ENCODE measurements at regions not wholly inside any gene's neighbourhood (a gene's known extent, or its start where the extent isn't known, plus 50 kb on each side); places are given as distances from the start of the nearest gene placed in this dataset.

GRCh38 chr1:8162168-8162567, 136.1 kb upstream of the ERRFI1 start:
- Histone ChIP-seq H3K36me3 (no peaks in the 10 kb centered on the region), H3K4me1 (no peaks in the 10 kb centered on the region), H3K4me3 (no peak overlapping the region), H3K9me3 (no peaks in the 10 kb centered on the region), H3K27ac (no peak overlapping the region), H3K27me3 (no peaks in the 10 kb centered on the region)
- TF ChIP-seq CTCF (IDR thresholded peaks at IDR 0.05) (no peak), EP300 (IDR thresholded peaks at IDR 0.05) (no peak), POLR2A (IDR thresholded peaks at IDR 0.05) (no peak)
- DNase-seq (ENCODE audit: low spot score in 2 of 2), result no peak
- WGBS, 2 donors, result 88% methylated on average over 7 of the region's 7 CpGs

DNA sequence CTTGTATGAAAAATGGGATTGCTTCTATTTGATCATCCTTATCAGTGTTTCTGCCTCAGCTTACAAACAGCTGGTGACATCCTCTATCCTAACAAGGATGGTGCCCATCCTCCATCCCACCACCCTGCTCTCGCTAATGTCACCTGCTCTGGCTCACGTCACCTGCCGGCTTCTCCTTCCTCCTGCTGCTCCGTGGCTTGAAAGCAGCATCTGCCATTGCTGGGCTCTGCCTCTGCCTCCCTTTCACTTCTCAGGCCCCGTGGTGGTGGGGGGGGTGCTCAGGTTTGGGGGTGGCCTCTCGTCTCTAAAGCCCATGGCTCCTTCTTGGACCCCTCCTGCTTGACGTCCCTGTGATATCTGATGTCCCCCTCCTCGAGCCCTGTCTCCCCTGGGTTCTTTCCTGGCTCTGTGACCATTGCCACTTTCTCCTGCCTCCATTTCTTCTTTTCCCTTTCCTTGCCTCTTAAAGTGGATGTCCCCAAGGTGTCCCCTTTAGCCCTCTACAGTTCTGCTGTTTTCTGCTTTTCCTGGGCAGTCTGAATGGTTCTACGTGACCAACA, 135.5 kb upstream of the ERRFI1 start:
- TF ChIP-seq EP300 (IDR thresholded peaks at IDR 0.05) (no peak), CTCF (IDR thresholded peaks at IDR 0.05) (no peak), POLR2A (IDR thresholded peaks at IDR 0.05) (no peak)
- no peaks in the 10 kb centered on the region for H3K4me1 ChIP-seq
- 77 to 78% methylated on average over 9 of the region's 9 CpGs for WGBS, 2 donors
- no peak for DNase-seq (ENCODE audit: low spot score in 2 of 2)
- no peak overlapping the region for H3K4me3 ChIP-seq
- H3K27me3 ChIP-seq, result no peaks in the 10 kb centered on the region
- no peak overlapping the region for H3K27ac ChIP-seq
- H3K9me3 ChIP-seq, result no peaks in the 10 kb centered on the region
- H3K36me3 ChIP-seq, result no peaks in the 10 kb centered on the region

- no peak for DNase-seq (ENCODE audit: low spot score in 2 of 2)
- no peak overlapping the region for H3K4me3 ChIP-seq
- H3K36me3 ChIP-seq, result no peaks in the 10 kb centered on the region
- no peaks in the 10 kb centered on the region for H3K9me3 ChIP-seq
- TF ChIP-seq POLR2A (IDR thresholded peaks at IDR 0.05), result no peak
- no peak overlapping the region for H3K27ac ChIP-seq
- no peaks in the 10 kb centered on the region for H3K27me3 ChIP-seq
- peaks cover 0 to 1% (median 0%) of the 10 kb centered on the region in 4 donors for H3K4me1 ChIP-seq
- 87 to 88% methylated on average over 8 of the region's 8 CpGs for WGBS, 2 donors
Observed at GRCh38 chr1:8159470-8160024, 133.4 kb upstream of the ERRFI1 start.

GRCh38 chr1:8158995-8159394, 132.9 kb upstream of the ERRFI1 start:
- no peak for TF ChIP-seq POLR2A (IDR thresholded peaks at IDR 0.05)
- no peak for TF ChIP-seq CTCF (IDR thresholded peaks at IDR 0.05)
- no peak for TF ChIP-seq EP300 (IDR thresholded peaks at IDR 0.05)
- Histone ChIP-seq H3K9me3 (no peaks in the 10 kb centered on the region), H3K4me1 (peaks cover 0 to 3% (median 0%) of the 10 kb centered on the region in 4 donors), H3K27ac (no peak overlapping the region), H3K27me3 (no peaks in the 10 kb centered on the region), H3K36me3 (no peaks in the 10 kb centered on the region), H3K4me3 (no peak overlapping the region)
- WGBS, 2 donors, result 89 to 91% methylated on average over 4 of the region's 4 CpGs
- no peak for DNase-seq (ENCODE audit: low spot score in 2 of 2)

DNA sequence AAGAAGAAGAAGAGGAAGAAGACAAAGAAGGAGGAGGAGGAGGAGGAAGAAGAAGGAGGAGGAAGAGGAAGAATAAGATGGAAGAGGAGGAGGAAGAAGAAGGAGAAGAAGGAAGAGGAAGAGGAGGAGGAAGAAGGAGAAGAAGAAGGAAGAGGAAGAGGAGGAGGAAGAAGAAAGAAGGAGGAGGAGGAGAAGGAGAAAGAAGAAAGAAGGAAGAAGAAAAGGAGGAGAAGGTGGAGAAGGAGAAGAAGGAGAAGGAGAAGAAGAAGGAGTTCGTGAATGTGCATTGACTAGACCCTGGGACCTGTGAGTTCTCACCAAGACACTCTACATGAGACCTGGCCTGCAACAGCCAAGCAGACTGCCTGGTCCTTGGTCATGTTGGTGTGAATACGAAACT, 131.7 kb upstream of the ERRFI1 start:
- Histone ChIP-seq H3K4me1 (peaks cover 0 to 3% (median 0%) of the 10 kb centered on the region in 4 donors), H3K27me3 (no peaks in the 10 kb centered on the region), H3K36me3 (no peaks in the 10 kb centered on the region), H3K9me3 (no peaks in the 10 kb centered on the region), H3K4me3 (no peak overlapping the region), H3K27ac (no peak overlapping the region)
- no peak for TF ChIP-seq CTCF (IDR thresholded peaks at IDR 0.05)
- TF ChIP-seq EP300 (IDR thresholded peaks at IDR 0.05), result no peak
- TF ChIP-seq POLR2A (IDR thresholded peaks at IDR 0.05), result no peak
- 86 to 94% methylated on average over 2 of the region's 2 CpGs for WGBS, 2 donors
- no peak for DNase-seq (ENCODE audit: low spot score in 2 of 2)

Data from tibial nerve (tissue), 4 donors.